ENCODE measurements at regions not wholly inside any gene's neighbourhood (a gene's known extent, or its start where the extent isn't known, plus 50 kb on each side); places are given as distances from the start of the nearest gene placed in this dataset.

- peak overlapping the region; percentile 55 for H3K4me2 ChIP-seq (ENCODE audit: low read length)
- H3K27ac ChIP-seq (ENCODE audit: low read depth, low read length) = no peak overlapping the region
- POLR2A ChIA-PET = no interaction called here
- TF ChIP-seq JUND (IDR thresholded peaks at IDR 0.05) (peak; percentile 59), ZNF274 (IDR thresholded peaks at IDR 0.05; ENCODE audit: low read depth, low read length) (no peak), RAD21 (IDR thresholded peaks at IDR 0.05; ENCODE audit: low read depth) (peak; percentile 10; the same call in 1 of the 2 replicates), SIN3A (IDR thresholded peaks at IDR 0.05; ENCODE audit: low read depth) (no peak), FOSL1 (IDR thresholded peaks at IDR 0.05; ENCODE audit: low read depth) (peak; percentile 66), POLR2AphosphoS5 (IDR thresholded peaks at IDR 0.05; ENCODE audit: low read depth, low read length) (no peak), ELF1 (IDR thresholded peaks at IDR 0.05; ENCODE audit: borderline replicate concordance, low read depth) (no peak), CBX3 (IDR thresholded peaks at IDR 0.05; ENCODE audit: low read depth) (peak; percentile 15; the same call in 1 of the 2 replicates), ZFX (IDR thresholded peaks at IDR 0.05) (no peak), SRF (IDR thresholded peaks at IDR 0.05; ENCODE audit: low read depth) (0 out of 2 replicates have a peak, but pooled peaks have one; percentile 29), SP1 (IDR thresholded peaks at IDR 0.05; ENCODE audit: low read depth) (peak; percentile 71), POLR2A (IDR thresholded peaks at IDR 0.05; ENCODE audit: borderline replicate concordance, extremely low read depth, insufficient read depth, insufficient read length) (no peak), EZH2phosphoT487 (IDR thresholded peaks at IDR 0.05; ENCODE audit: borderline replicate concordance) (no peak), TCF7L2 (IDR thresholded peaks at IDR 0.05; ENCODE audit: borderline replicate concordance, extremely low read depth, insufficient read depth, insufficient read length) (no peak), YY1 (IDR thresholded peaks at IDR 0.05; ENCODE audit: extremely low read depth, insufficient replicate concordance, low read depth, low read length) (no peak), EGR1 (IDR thresholded peaks at IDR 0.05; ENCODE audit: low read depth) (no peak), CEBPB (IDR thresholded peaks at IDR 0.05; ENCODE audit: low read depth) (peak; percentile 83), EZH2 (IDR thresholded peaks at IDR 0.05) (no peak), CTCF (IDR thresholded peaks at IDR 0.05 in 2 of 3, conservative IDR thresholded peaks at IDR 0.05 in 1 of 3; ENCODE audit: borderline replicate concordance in 1 of 3, insufficient read depth in 1 of 3, low read depth in 2 of 3, low read length in 2 of 3) (no peak)
- TF ChIP-seq, protein P1, sequence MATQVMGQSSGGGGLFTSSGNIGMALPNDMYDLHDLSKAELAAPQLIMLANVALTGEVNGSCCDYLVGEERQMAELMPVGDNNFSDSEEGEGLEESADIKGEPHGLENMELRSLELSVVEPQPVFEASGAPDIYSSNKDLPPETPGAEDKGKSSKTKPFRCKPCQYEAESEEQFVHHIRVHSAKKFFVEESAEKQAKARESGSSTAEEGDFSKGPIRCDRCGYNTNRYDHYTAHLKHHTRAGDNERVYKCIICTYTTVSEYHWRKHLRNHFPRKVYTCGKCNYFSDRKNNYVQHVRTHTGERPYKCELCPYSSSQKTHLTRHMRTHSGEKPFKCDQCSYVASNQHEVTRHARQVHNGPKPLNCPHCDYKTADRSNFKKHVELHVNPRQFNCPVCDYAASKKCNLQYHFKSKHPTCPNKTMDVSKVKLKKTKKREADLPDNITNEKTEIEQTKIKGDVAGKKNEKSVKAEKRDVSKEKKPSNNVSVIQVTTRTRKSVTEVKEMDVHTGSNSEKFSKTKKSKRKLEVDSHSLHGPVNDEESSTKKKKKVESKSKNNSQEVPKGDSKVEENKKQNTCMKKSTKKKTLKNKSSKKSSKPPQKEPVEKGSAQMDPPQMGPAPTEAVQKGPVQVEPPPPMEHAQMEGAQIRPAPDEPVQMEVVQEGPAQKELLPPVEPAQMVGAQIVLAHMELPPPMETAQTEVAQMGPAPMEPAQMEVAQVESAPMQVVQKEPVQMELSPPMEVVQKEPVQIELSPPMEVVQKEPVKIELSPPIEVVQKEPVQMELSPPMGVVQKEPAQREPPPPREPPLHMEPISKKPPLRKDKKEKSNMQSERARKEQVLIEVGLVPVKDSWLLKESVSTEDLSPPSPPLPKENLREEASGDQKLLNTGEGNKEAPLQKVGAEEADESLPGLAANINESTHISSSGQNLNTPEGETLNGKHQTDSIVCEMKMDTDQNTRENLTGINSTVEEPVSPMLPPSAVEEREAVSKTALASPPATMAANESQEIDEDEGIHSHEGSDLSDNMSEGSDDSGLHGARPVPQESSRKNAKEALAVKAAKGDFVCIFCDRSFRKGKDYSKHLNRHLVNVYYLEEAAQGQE (IDR thresholded peaks at IDR 0.05; ENCODE audit: low read depth) = no peak
- TF ChIP-seq, protein P2, sequence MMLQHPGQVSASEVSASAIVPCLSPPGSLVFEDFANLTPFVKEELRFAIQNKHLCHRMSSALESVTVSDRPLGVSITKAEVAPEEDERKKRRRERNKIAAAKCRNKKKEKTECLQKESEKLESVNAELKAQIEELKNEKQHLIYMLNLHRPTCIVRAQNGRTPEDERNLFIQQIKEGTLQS (IDR thresholded peaks at IDR 0.05) = 0 out of 2 replicates have a peak, but pooled peaks have one; percentile 53
- TF ChIP-seq, protein P3, sequence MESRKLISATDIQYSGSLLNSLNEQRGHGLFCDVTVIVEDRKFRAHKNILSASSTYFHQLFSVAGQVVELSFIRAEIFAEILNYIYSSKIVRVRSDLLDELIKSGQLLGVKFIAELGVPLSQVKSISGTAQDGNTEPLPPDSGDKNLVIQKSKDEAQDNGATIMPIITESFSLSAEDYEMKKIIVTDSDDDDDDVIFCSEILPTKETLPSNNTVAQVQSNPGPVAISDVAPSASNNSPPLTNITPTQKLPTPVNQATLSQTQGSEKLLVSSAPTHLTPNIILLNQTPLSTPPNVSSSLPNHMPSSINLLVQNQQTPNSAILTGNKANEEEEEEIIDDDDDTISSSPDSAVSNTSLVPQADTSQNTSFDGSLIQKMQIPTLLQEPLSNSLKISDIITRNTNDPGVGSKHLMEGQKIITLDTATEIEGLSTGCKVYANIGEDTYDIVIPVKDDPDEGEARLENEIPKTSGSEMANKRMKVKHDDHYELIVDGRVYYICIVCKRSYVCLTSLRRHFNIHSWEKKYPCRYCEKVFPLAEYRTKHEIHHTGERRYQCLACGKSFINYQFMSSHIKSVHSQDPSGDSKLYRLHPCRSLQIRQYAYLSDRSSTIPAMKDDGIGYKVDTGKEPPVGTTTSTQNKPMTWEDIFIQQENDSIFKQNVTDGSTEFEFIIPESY (IDR thresholded peaks at IDR 0.05; ENCODE audit: extremely low read depth, insufficient replicate concordance, low read length) = no peak
Observed at GRCh38 chr7:17405786-17406185, 107.3 kb downstream of the AHR start.

More at GRCh38 chr7:17405786-17406185, 107.3 kb downstream of the AHR start:
- intact Hi-C loops (cut with micrococcal nuclease) = no loop called here
- no TSS peak for BruUV-seq (replicated peaks)
- H4K20me1 ChIP-seq (ENCODE audit: insufficient read depth) = no peaks in the 10 kb centered on the region
- H3K79me2 ChIP-seq (ENCODE audit: insufficient read depth, low read length) = no peaks in the 10 kb centered on the region
- no peaks in the 10 kb centered on the region for H3K36me3 ChIP-seq (ENCODE audit: control insufficient read depth in 1 of 2, insufficient read depth in 2 of 2, low read length in 2 of 2)
- H2AFZ ChIP-seq (ENCODE audit: low read depth, low read length, poor library complexity, severe bottlenecking) = peak overlapping the region; percentile 97
- H3K27me3 ChIP-seq (ENCODE audit: insufficient read depth, low read length) = no peaks in the 10 kb centered on the region
- no peak overlapping the region for H3K4me3 ChIP-seq (replicated peaks in 1 of 2; ENCODE audit: low read depth in 1 of 2, low read length in 2 of 2)
- DNase-seq (ENCODE audit: low read depth, low spot score) (peak; percentile 18), ATAC-seq (no peak)
- RAD21 ChIA-PET (ENCODE audit: low non-redundant PET in 1 of 2, low total read pairs in 2 of 2, uncharacterized antibody in 2 of 2, unreplicated experiment in 2 of 2) = no interaction called here
- H3K9me2 ChIP-seq (ENCODE audit: insufficient read depth) = no peaks in the 10 kb centered on the region
- no peaks in the 10 kb centered on the region for H3K9me3 ChIP-seq (ENCODE audit: control insufficient read depth in 1 of 2, insufficient read depth in 1 of 2, low read depth in 1 of 2, low read length in 2 of 2)
- H3K4me1 ChIP-seq (ENCODE audit: control insufficient read depth in 1 of 2, insufficient read depth in 2 of 2, low read length in 2 of 2) = peaks cover 8 to 37% of the 10 kb centered on the region in 2 experiments
- no peak overlapping the region for H3K9ac ChIP-seq (ENCODE audit: low read length)
- CTCF ChIA-PET = interaction anchor here (1.4 kb wide), 1 partner anchor 104 kb away, joined by 3 read pairs; no protein-coding TSS in a partner anchor
